H1 (cell line): ENCODE measurements at regions not wholly inside any gene's neighbourhood (a gene's known extent, or its start where the extent isn't known, plus 50 kb on each side); places are given as distances from the start of the nearest gene placed in this dataset.

Source experiments
- CTCF ChIA-PET: fragments of 300-600 bp; sonication (Branson Sonifier 250); formaldehyde crosslinking; loops from one replicate; lab custom pipeline; 2021; ENCODE audit not compliant: partially characterized antibody; lab: Charles Lee
- POLR2A ChIA-PET: fragments of 300-600 bp; sonication (Branson Sonifier 250); formaldehyde crosslinking; loops from one replicate; lab custom pipeline; 2021; ENCODE audit warnings: inconsistent platforms; ENCODE audit not compliant: partially characterized antibody; lab: Charles Lee
- DNase-seq, 2 experiments: peaks; one replicate each; pipeline versions ENCODE4 v3.0.0 to v3.0.0-alpha.2; 2010 to 2022; ENCODE audit warnings: low spot score in 2 of 2, low read depth in 1 of 2, mixed read lengths in 1 of 2
- FAIRE-seq: peaks from 2 replicates; lab custom pipeline; 2011; peaks lifted over from hg19 to GRCh38; lab: Jason Lieb, UNC
- H2AFZ ChIP-seq: 2 replicates; pipeline ENCODE4 v1.8.1; 2012; ENCODE audit warnings: low read length, inconsistent platforms
- H2AK5ac ChIP-seq: 2 replicates; pipeline ENCODE4 v1.6.1; 2013; ENCODE audit warnings: low read depth, low read length
- H2BK120ac ChIP-seq: replicated peaks from 2 replicates; pipeline ENCODE3; 2013; ENCODE audit warnings: low read depth, low read length, inconsistent platforms
- H2BK12ac ChIP-seq: 2 replicates; pipeline ENCODE4 v1.6.1; 2013; ENCODE audit warnings: low read depth, low read length
- H2BK15ac ChIP-seq: 2 replicates; pipeline ENCODE4 v1.6.1; 2013; ENCODE audit warnings: low read length
- H2BK20ac ChIP-seq: 2 replicates; pipeline ENCODE4 v1.6.1; 2013; ENCODE audit warnings: low read length
- H2BK5ac ChIP-seq: 2 replicates; pipeline ENCODE4 v1.6.1; 2013; ENCODE audit warnings: low read depth, low read length
- H3K14ac ChIP-seq: 2 replicates; pipeline ENCODE4 v1.6.1; 2013; ENCODE audit warnings: inconsistent platforms; ENCODE audit not compliant: insufficient read length
- H3K18ac ChIP-seq: 2 replicates; pipeline ENCODE4 v1.6.1; 2013; ENCODE audit warnings: low read length; ENCODE audit errors: extremely low read depth
- H3K23ac ChIP-seq: 2 replicates; pipeline ENCODE4 v1.6.1; 2013; ENCODE audit warnings: inconsistent platforms; ENCODE audit not compliant: insufficient read length
- H3K23me2 ChIP-seq: 2 replicates; pipeline ENCODE4 v1.6.1; 2013; ENCODE audit warnings: low read depth, low read length
- H3K27ac ChIP-seq: 2 replicates; pipeline ENCODE4 v1.6.1; 2011; ENCODE audit warnings: low read depth, low read length, inconsistent platforms
- H3K27me3 ChIP-seq, 4 experiments: replicated peaks in 1 of 4; 1 replicate in 1 of 4; 2 replicates in 3 of 4; pipeline versions ENCODE4 v1.6.1 to v1.8.1; 2011 to 2013; ENCODE audit warnings: low read length in 3 of 4, mild to moderate bottlenecking in 3 of 4, inconsistent platforms in 2 of 4, mixed read lengths in 2 of 4, moderate library complexity in 1 of 4; ENCODE audit not compliant: control insufficient read depth in 3 of 4, insufficient read depth in 3 of 4; ENCODE audit errors: extremely low read depth in 1 of 4
- H3K36me3 ChIP-seq, 4 experiments: 2 replicates each; pipeline versions ENCODE4 v1.6.1 to v1.8.1; 2011 to 2013; ENCODE audit warnings: mild to moderate bottlenecking in 4 of 4, low read length in 3 of 4, moderate library complexity in 2 of 4, control low read depth in 1 of 4, inconsistent platforms in 1 of 4; ENCODE audit not compliant: insufficient read depth in 4 of 4, control insufficient read depth in 2 of 4
- H3K4ac ChIP-seq: replicated peaks from 2 replicates; pipeline ENCODE3; 2013; ENCODE audit warnings: low read length, low read depth, mixed read lengths, inconsistent platforms; ENCODE audit not compliant: insufficient read length
- H3K4me1 ChIP-seq, 4 experiments: replicated peaks in 1 of 4; 1 replicate in 1 of 4; 2 replicates in 3 of 4; pipeline versions ENCODE4 v1.6.1 to v1.8.1; 2011 to 2013; ENCODE audit warnings: low read length in 3 of 4, inconsistent platforms in 2 of 4, mixed read lengths in 1 of 4; ENCODE audit not compliant: insufficient read depth in 4 of 4, control insufficient read depth in 3 of 4
- H3K4me2 ChIP-seq, 2 experiments: 2 replicates each; pipeline versions ENCODE4 v1.6.1 to v1.8.1; 2011 to 2013; ENCODE audit warnings: low read depth in 2 of 2, low read length in 2 of 2, control low read depth in 1 of 2, inconsistent platforms in 1 of 2, mild to moderate bottlenecking in 1 of 2; ENCODE audit not compliant: insufficient read depth in 1 of 2
- H3K4me3 ChIP-seq, 4 experiments: fragments of 200-600, 300-600 bp in 1 of 4; sonication (generic), shearing (Covaris generic), sonication (Bioruptor Twin) in 1 of 4; 2 replicates each; pipeline versions ENCODE4 v1.5.1 to v1.8.1; 2011 to 2016; ENCODE audit warnings: low read length in 4 of 4, low read depth in 3 of 4, control low read depth in 2 of 4, inconsistent platforms in 2 of 4, mild to moderate bottlenecking in 2 of 4, mixed read lengths in 1 of 4, moderate library complexity in 1 of 4; ENCODE audit not compliant: insufficient read depth in 2 of 4; ENCODE audit errors: extremely low read depth in 1 of 4
- H3K56ac ChIP-seq: replicated peaks from 2 replicates; pipeline ENCODE3; 2013; ENCODE audit warnings: low read depth, mild to moderate bottlenecking, mixed read lengths, low read length, inconsistent platforms; ENCODE audit not compliant: insufficient read length
- H3K79me1 ChIP-seq: 2 replicates; pipeline ENCODE4 v1.6.1; 2013; ENCODE audit warnings: low read depth, low read length, control low read depth
- H3K79me2 ChIP-seq, 2 experiments: 2 replicates each; pipeline versions ENCODE4 v1.6.1 to v1.8.1; 2012 to 2013; ENCODE audit warnings: low read length in 2 of 2, mild to moderate bottlenecking in 2 of 2, inconsistent platforms in 1 of 2; ENCODE audit not compliant: insufficient read depth in 2 of 2, control insufficient read depth in 1 of 2
- H3K9ac ChIP-seq, 4 experiments: replicated peaks in 1 of 4; 1 replicate in 1 of 4; 2 replicates in 3 of 4; pipeline versions ENCODE4 v1.6.1 to v1.8.1; 2011 to 2013; ENCODE audit warnings: low read depth in 3 of 4, low read length in 3 of 4, control low read depth in 2 of 4, mild to moderate bottlenecking in 2 of 4, moderate library complexity in 2 of 4, inconsistent platforms in 1 of 4; ENCODE audit errors: extremely low read depth in 1 of 4
- H3K9me3 ChIP-seq, 2 experiments: 2 replicates each; pipeline versions ENCODE4 v1.6.1 to v1.8.1; 2012 to 2013; ENCODE audit warnings: mild to moderate bottlenecking in 2 of 2, moderate library complexity in 2 of 2, control low read depth in 1 of 2, inconsistent platforms in 1 of 2, low read depth in 1 of 2, low read length in 1 of 2, mixed read lengths in 1 of 2; ENCODE audit not compliant: insufficient read depth in 2 of 2
- H4K20me1 ChIP-seq, 2 experiments: replicated peaks in 1 of 2; 2 replicates each; pipeline versions ENCODE3 to v1.8.1; 2011 to 2013; ENCODE audit warnings: inconsistent platforms in 2 of 2, low read length in 2 of 2, mild to moderate bottlenecking in 1 of 2; ENCODE audit not compliant: insufficient read depth in 2 of 2, control insufficient read depth in 1 of 2
- H4K5ac ChIP-seq: 2 replicates; pipeline ENCODE4 v1.6.1; 2013; ENCODE audit warnings: low read length, low read depth, mixed read lengths, inconsistent platforms; ENCODE audit not compliant: insufficient read length
- H4K8ac ChIP-seq: 2 replicates; pipeline ENCODE4 v1.8.0; 2013; ENCODE audit warnings: mild to moderate bottlenecking, moderate library complexity, low read length, inconsistent platforms; ENCODE audit not compliant: insufficient read depth; ENCODE audit errors: extremely low read depth
- H4K91ac ChIP-seq: replicated peaks from 2 replicates; pipeline ENCODE3; 2013; ENCODE audit warnings: low read length, mixed read lengths, inconsistent platforms; ENCODE audit not compliant: insufficient read length
- CBX8 ChIP-seq: fragments of 300-800, 300-1000 bp; sonication (generic); IDR thresholded peaks from 2 replicates; pipeline ENCODE4 v1.7.1; 2016; ENCODE audit warnings: low read depth, low read length, borderline replicate concordance
- KDM5A ChIP-seq: fragments of 200-600 bp; IDR thresholded peaks from 2 replicates; pipeline ENCODE4 v1.7.1; 2012; ENCODE audit warnings: mild to moderate bottlenecking, low read length, inconsistent platforms, mixed read lengths
- SAP30 ChIP-seq: fragments of 300-600 bp; sonication (generic); IDR thresholded peaks from 2 replicates; pipeline ENCODE4 v1.7.1; 2012; ENCODE audit warnings: low read length, moderate library complexity, mild to moderate bottlenecking, inconsistent platforms; ENCODE audit not compliant: insufficient read depth, insufficient replicate concordance
- TBP ChIP-seq: IDR thresholded peaks from 2 replicates; pipeline ENCODE4 v1.6.1; 2011; ENCODE audit warnings: low read depth, low read length, improper control_type of control experiment
- WGBS, 2 experiments: shearing (Covaris generic) in 1 of 2; methylation state at CpG; one replicate each; pipeline versions ENCODE4 v1.1.6 to v1.1.7; 2013 to 2015; ENCODE audit warnings: low lambda C conversion rate in 2 of 2, mixed read lengths in 2 of 2, inconsistent platforms in 1 of 2, low coverage in 1 of 2, missing lambda C conversion rate in 1 of 2; ENCODE audit not compliant: insufficient replicate concordance in 2 of 2, insufficient coverage in 1 of 2, insufficient read length in 1 of 2; ENCODE audit errors: extremely low coverage in 1 of 2, missing lambda C conversion rate in 1 of 2; 5-methylcytosine and 5-hydroxymethylcytosine counted together

GRCh38 chr9:118290116-118290515 lies 585.9 kb downstream of the TLR4 start:
- H3K27ac ChIP-seq = no peak overlapping the region
- no peaks in the 10 kb centered on the region for H4K20me1 ChIP-seq
- H3K4ac ChIP-seq = no peak overlapping the region
- DNase-seq (no peak), FAIRE-seq (no peak)
- no peak overlapping the region for H3K14ac ChIP-seq
- no peaks in the 10 kb centered on the region for H3K36me3 ChIP-seq
- no peak overlapping the region for H2BK20ac ChIP-seq
- no peak overlapping the region for H3K56ac ChIP-seq
- ChIA-PET POLR2A (no interaction called here), CTCF (no interaction called here)
- no peak overlapping the region for H3K18ac ChIP-seq
- H3K4me2 ChIP-seq = no peak overlapping the region
- no peak overlapping the region for H2BK120ac ChIP-seq
- no peak overlapping the region for H2BK5ac ChIP-seq
- H3K9ac ChIP-seq = no peak overlapping the region
- H3K9me3 ChIP-seq = no peaks in the 10 kb centered on the region
- H3K4me1 ChIP-seq = no peaks in the 10 kb centered on the region
- no peaks in the 10 kb centered on the region for H3K23me2 ChIP-seq
- WGBS, 2 experiments = 58% methylated on average over 3 of the region's 3 CpGs; no CpG with 5 or more reads in 1 of the 2 experiments
- no peak overlapping the region for H4K5ac ChIP-seq
- H3K79me1 ChIP-seq = no peaks in the 10 kb centered on the region
- H2AFZ ChIP-seq = no peak overlapping the region
- no peaks in the 10 kb centered on the region for H3K27me3 ChIP-seq
- H2BK15ac ChIP-seq = no peak overlapping the region
- no peak overlapping the region for H3K4me3 ChIP-seq
- H2BK12ac ChIP-seq = no peak overlapping the region
- H3K79me2 ChIP-seq = no peaks in the 10 kb centered on the region
- no peak overlapping the region for H4K91ac ChIP-seq
- H2AK5ac ChIP-seq = no peak overlapping the region
- no peak overlapping the region for H4K8ac ChIP-seq
- H3K23ac ChIP-seq = no peak overlapping the region
- no peak for TF ChIP-seq CBX8
- no peak for TF ChIP-seq KDM5A
- no peak for TF ChIP-seq SAP30
- no peak for TF ChIP-seq TBP
